ENCODE measurements at regions not wholly inside any gene's neighbourhood (a gene's known extent, or its start where the extent isn't known, plus 50 kb on each side); places are given as distances from the start of the nearest gene placed in this dataset.

GRCh38 chr6:56370561-56371211 is 123.3 kb upstream of the COL21A1 start:
- no peaks in the 10 kb centered on the region for H3K9me3 Mint-ChIP-seq
- CTCF ChIA-PET: interaction anchor here (1.1 to 2.3 kb wide), 4 partner anchors 12 to 331 kb away, joined by 3 to 6 read pairs (median 4); no protein-coding TSS in a partner anchor
- DNase-seq (no peak), ATAC-seq (no peak)
- intact Hi-C loops (cut with micrococcal nuclease): no loop called here
- TF ChIP-seq CTCF (IDR thresholded peaks at IDR 0.05): no peak
- H3K27ac Mint-ChIP-seq: no peak overlapping the region
- POLR2A ChIA-PET: interaction anchor here (1.1 kb wide), 1 partner anchor 161 kb away, joined by 3 read pairs; no protein-coding TSS in a partner anchor
- no peaks in the 10 kb centered on the region for H3K27me3 Mint-ChIP-seq
- H3K4me1 Mint-ChIP-seq (ENCODE audit: low read depth): peaks cover 7% of the 10 kb centered on the region
- H3K36me3 Mint-ChIP-seq (ENCODE audit: low read depth): no peaks in the 10 kb centered on the region
- no peak overlapping the region for H3K4me3 Mint-ChIP-seq

GRCh38 chr6:56370127-56370540 is 122.8 kb upstream of the COL21A1 start:
- H3K27ac Mint-ChIP-seq: no peak overlapping the region
- H3K9me3 Mint-ChIP-seq: no peaks in the 10 kb centered on the region
- H3K36me3 Mint-ChIP-seq (ENCODE audit: low read depth): no peaks in the 10 kb centered on the region
- POLR2A ChIA-PET: interaction anchor here (1.1 kb wide), 1 partner anchor 161 kb away, joined by 3 read pairs; no protein-coding TSS in a partner anchor
- ATAC-seq (no peak), DNase-seq (no peak)
- no peaks in the 10 kb centered on the region for H3K27me3 Mint-ChIP-seq
- CTCF ChIA-PET: interaction anchor here (1.1 to 2.3 kb wide), 4 partner anchors 12 to 332 kb away, joined by 3 to 6 read pairs (median 4); no protein-coding TSS in a partner anchor
- no peak overlapping the region for H3K4me3 Mint-ChIP-seq
- H3K4me1 Mint-ChIP-seq (ENCODE audit: low read depth): peaks cover 7% of the 10 kb centered on the region
- TF ChIP-seq CTCF (IDR thresholded peaks at IDR 0.05): no peak
- intact Hi-C loops (cut with micrococcal nuclease): no loop called here

GRCh38 chr6:56368491-56368890 is 121.1 kb upstream of the COL21A1 start:
- H3K4me1 Mint-ChIP-seq (ENCODE audit: low read depth): peaks cover 7% of the 10 kb centered on the region
- intact Hi-C loops (cut with micrococcal nuclease): no loop called here
- H3K27ac Mint-ChIP-seq: no peak overlapping the region
- no peaks in the 10 kb centered on the region for H3K27me3 Mint-ChIP-seq
- ChIA-PET CTCF (no interaction called here), POLR2A (no interaction called here)
- no peak overlapping the region for H3K4me3 Mint-ChIP-seq
- no peaks in the 10 kb centered on the region for H3K36me3 Mint-ChIP-seq (ENCODE audit: low read depth)
- TF ChIP-seq CTCF (IDR thresholded peaks at IDR 0.05): no peak
- no peaks in the 10 kb centered on the region for H3K9me3 Mint-ChIP-seq
- DNase-seq (no peak), ATAC-seq (no peak)

- ChIA-PET CTCF (no interaction called here), POLR2A (no interaction called here)
- intact Hi-C loops (cut with micrococcal nuclease): no loop called here
- H3K4me3 Mint-ChIP-seq: no peak overlapping the region
- H3K9me3 Mint-ChIP-seq: no peaks in the 10 kb centered on the region
- H3K27me3 Mint-ChIP-seq: no peaks in the 10 kb centered on the region
- no peak overlapping the region for H3K27ac Mint-ChIP-seq
- H3K4me1 Mint-ChIP-seq (ENCODE audit: low read depth): peaks cover 7% of the 10 kb centered on the region
- ATAC-seq (no peak), DNase-seq (no peak)
- H3K36me3 Mint-ChIP-seq (ENCODE audit: low read depth): no peaks in the 10 kb centered on the region
- TF ChIP-seq CTCF (IDR thresholded peaks at IDR 0.05): no peak
These were observed 118.9 kb upstream of the COL21A1 start for GRCh38 chr6:56366141-56366852.

- ChIA-PET POLR2A (no interaction called here), CTCF (interaction anchor here (0.8 to 1.0 kb wide), 2 partner anchors 228 to 248 kb away, joined by 3 to 4 read pairs; no protein-coding TSS in a partner anchor)
- DNase-seq (no peak), ATAC-seq (no peak)
- H3K27ac Mint-ChIP-seq: no peak overlapping the region
- intact Hi-C loops (cut with micrococcal nuclease): no loop called here
- no peaks in the 10 kb centered on the region for H3K4me1 Mint-ChIP-seq (ENCODE audit: low read depth)
- H3K9me3 Mint-ChIP-seq: no peaks in the 10 kb centered on the region
- H3K36me3 Mint-ChIP-seq (ENCODE audit: low read depth): no peaks in the 10 kb centered on the region
- no peaks in the 10 kb centered on the region for H3K27me3 Mint-ChIP-seq
- no peak overlapping the region for H3K4me3 Mint-ChIP-seq
- TF ChIP-seq CTCF (IDR thresholded peaks at IDR 0.05): no peak
These were observed 117.5 kb upstream of the COL21A1 start for GRCh38 chr6:56364827-56365339.

All from activated CD8-positive, alpha-beta T cell treated with anti-CD3 and anti-CD28 coated beads for 36 hours (primary cell).